ENCODE measurements at regions not wholly inside any gene's neighbourhood (a gene's known extent, or its start where the extent isn't known, plus 50 kb on each side); places are given as distances from the start of the nearest gene placed in this dataset.

- Histone ChIP-seq H3K4me1 (ENCODE audit: control insufficient read depth, low read length) (no peaks in the 10 kb centered on the region), H3K27me3 (ENCODE audit: control insufficient read depth, low read length) (no peaks in the 10 kb centered on the region), H3K79me2 (ENCODE audit: control insufficient read depth, low read length) (no peaks in the 10 kb centered on the region), H3K4me3 (ENCODE audit: low read length) (no peak overlapping the region), H3K9me3 (ENCODE audit: control insufficient read depth, insufficient read depth, low read length) (no peaks in the 10 kb centered on the region; the same call in 1 of the 2 replicates), H3K27ac (ENCODE audit: low read depth, low read length) (no peak overlapping the region), H3K4me2 (ENCODE audit: low read length) (no peak overlapping the region), H4K20me1 (ENCODE audit: control insufficient read depth, insufficient read depth, low read depth, low read length) (no peaks in the 10 kb centered on the region), H3F3A (ENCODE audit: control insufficient read depth, insufficient read depth) (no peaks in the 10 kb centered on the region), H3K36me3 (ENCODE audit: control insufficient read depth, low read length) (no peaks in the 10 kb centered on the region), H3K9me2 (replicated peaks; ENCODE audit: control insufficient read depth, low read length) (no peaks in the 10 kb centered on the region; the same call in 1 of the 2 replicates)
- TF ChIP-seq EZH2phosphoT487 (IDR thresholded peaks at IDR 0.05; ENCODE audit: borderline replicate concordance, low read length) (no peak), CTCF (IDR thresholded peaks at IDR 0.05; ENCODE audit: low read depth, low read length, poor library complexity, severe bottlenecking) (no peak)
These were observed 970.3 kb upstream of the RBFOX1 start for GRCh38 chr16:6362321-6362720.

- Histone ChIP-seq H3K27me3 (ENCODE audit: control insufficient read depth, low read length) (no peaks in the 10 kb centered on the region), H3K9me3 (ENCODE audit: control insufficient read depth, insufficient read depth, low read length) (no peaks in the 10 kb centered on the region; the same call in 1 of the 2 replicates), H3K27ac (ENCODE audit: low read depth, low read length) (no peak overlapping the region), H3K4me3 (ENCODE audit: low read length) (no peak overlapping the region), H3K9me2 (replicated peaks; ENCODE audit: control insufficient read depth, low read length) (no peaks in the 10 kb centered on the region), H3K4me2 (ENCODE audit: low read length) (no peak overlapping the region), H3K36me3 (ENCODE audit: control insufficient read depth, low read length) (no peaks in the 10 kb centered on the region), H3F3A (ENCODE audit: control insufficient read depth, insufficient read depth) (no peaks in the 10 kb centered on the region), H3K4me1 (ENCODE audit: control insufficient read depth, low read length) (no peaks in the 10 kb centered on the region), H4K20me1 (ENCODE audit: control insufficient read depth, insufficient read depth, low read depth, low read length) (no peaks in the 10 kb centered on the region), H3K79me2 (ENCODE audit: control insufficient read depth, low read length) (no peaks in the 10 kb centered on the region)
- no peak for TF ChIP-seq EZH2phosphoT487 (IDR thresholded peaks at IDR 0.05; ENCODE audit: borderline replicate concordance, low read length)
- peak; percentile 27 for TF ChIP-seq CTCF (IDR thresholded peaks at IDR 0.05; ENCODE audit: low read depth, low read length, poor library complexity, severe bottlenecking)
These were observed 972.0 kb upstream of the RBFOX1 start for GRCh38 chr16:6360641-6361040.

GRCh38 chr16:6356911-6357310 is 975.7 kb upstream of the RBFOX1 start:
- Histone ChIP-seq H3K27me3 (ENCODE audit: control insufficient read depth, low read length) (no peaks in the 10 kb centered on the region), H4K20me1 (ENCODE audit: control insufficient read depth, insufficient read depth, low read depth, low read length) (no peaks in the 10 kb centered on the region), H3K4me1 (ENCODE audit: control insufficient read depth, low read length) (no peaks in the 10 kb centered on the region), H3K79me2 (ENCODE audit: control insufficient read depth, low read length) (no peaks in the 10 kb centered on the region), H3F3A (ENCODE audit: control insufficient read depth, insufficient read depth) (no peaks in the 10 kb centered on the region), H3K27ac (ENCODE audit: low read depth, low read length) (no peak overlapping the region), H3K9me3 (ENCODE audit: control insufficient read depth, insufficient read depth, low read length) (no peaks in the 10 kb centered on the region; the same call in 1 of the 2 replicates), H3K9me2 (replicated peaks; ENCODE audit: control insufficient read depth, low read length) (no peaks in the 10 kb centered on the region), H3K4me2 (ENCODE audit: low read length) (no peak overlapping the region), H3K36me3 (ENCODE audit: control insufficient read depth, low read length) (no peaks in the 10 kb centered on the region), H3K4me3 (ENCODE audit: low read length) (no peak overlapping the region)
- TF ChIP-seq CTCF (IDR thresholded peaks at IDR 0.05; ENCODE audit: low read depth, low read length, poor library complexity, severe bottlenecking) (no peak), EZH2phosphoT487 (IDR thresholded peaks at IDR 0.05; ENCODE audit: borderline replicate concordance, low read length) (no peak)
